ENCODE measurements at regions not wholly inside any gene's neighbourhood (a gene's known extent, or its start where the extent isn't known, plus 50 kb on each side); places are given as distances from the start of the nearest gene placed in this dataset.
"Not testable (repeated sequence)": the region's sequence is repeated elsewhere in the genome, so short reads cannot be mapped to it uniquely, and the experiment has no call there.

DNA sequence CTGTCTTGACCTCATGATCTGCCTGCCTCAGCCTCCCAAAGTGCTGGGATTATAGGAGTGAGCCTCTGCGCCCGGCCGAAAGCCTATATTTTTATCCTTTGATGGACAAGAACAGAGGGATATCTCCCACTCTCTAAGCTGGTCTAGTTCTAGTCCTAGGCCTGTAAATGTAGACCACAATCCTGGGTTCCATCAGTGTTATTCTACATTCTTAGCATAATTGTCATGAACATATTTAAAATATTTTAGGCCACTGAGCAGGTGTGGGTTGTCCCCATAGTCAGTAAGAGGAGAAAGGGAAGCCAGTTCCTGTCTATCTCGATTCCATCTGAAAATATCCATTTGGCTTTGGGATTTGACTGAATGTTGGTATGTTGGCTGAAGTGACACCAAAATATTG lies 118.1 kb downstream of the EBLN2 start:
- DNase-seq (ENCODE audit: low read depth): no peak

DNA sequence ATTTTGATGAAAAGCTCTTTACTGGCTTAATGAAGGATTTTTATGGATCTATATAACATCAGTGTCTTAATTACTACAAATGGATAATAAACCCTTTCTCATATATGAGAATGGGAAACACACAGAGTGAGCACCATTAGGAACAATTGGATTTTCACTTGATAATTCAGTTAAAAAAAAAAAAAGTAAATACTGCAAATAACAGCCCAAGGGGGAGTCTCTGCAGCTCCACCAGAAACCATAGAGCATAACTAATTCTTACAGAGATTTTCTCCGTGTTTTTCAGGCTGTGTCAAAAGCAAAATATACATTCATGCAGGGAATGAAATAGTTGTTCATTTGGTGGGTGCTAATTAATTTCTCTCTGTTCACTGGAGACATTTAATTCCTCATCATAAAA lies 125.3 kb downstream of the EBLN2 start:
- no peak for DNase-seq (ENCODE audit: low read depth)

DNA sequence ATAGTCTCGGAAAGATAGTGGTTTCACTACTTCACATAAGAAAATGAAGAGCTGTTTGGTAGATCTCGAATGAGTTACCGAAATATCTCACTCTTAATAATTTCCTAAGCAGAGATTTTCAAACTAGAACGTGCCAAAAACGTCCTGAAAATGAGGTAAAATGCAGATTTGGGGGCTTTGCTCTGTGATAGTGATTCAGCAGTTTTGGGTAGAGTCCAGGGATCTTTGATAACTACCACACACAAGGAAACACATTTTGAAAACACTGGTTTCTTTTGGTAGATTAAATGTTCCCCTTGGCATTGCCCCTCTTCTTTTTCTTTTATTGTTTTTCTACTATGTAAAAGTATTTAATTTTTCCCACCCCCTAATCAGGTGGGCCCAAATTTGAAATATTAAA lies 125.9 kb downstream of the EBLN2 start:
- no peak for DNase-seq (ENCODE audit: low read depth)

DNA sequence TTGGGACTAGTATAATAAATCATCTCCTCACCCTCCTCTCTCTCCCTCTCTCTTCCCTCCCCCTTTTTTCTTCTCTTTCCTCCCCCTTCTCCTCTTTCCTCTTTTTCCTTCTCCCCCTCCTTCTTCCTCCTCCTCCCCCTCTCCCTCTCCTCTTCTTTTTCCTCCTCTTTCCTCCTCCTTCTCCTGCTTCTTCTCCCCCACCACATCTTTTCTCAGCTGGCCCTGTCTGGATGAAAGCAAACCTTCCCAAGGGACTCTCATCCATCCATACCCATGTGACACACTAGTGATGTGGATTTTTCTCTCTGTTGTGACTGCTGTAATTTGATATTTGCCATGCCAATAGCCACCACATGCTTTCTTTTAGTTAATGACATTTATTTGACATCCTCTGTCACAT lies 127.2 kb downstream of the EBLN2 start:
- DNase-seq (ENCODE audit: low read depth): no peak

DNA sequence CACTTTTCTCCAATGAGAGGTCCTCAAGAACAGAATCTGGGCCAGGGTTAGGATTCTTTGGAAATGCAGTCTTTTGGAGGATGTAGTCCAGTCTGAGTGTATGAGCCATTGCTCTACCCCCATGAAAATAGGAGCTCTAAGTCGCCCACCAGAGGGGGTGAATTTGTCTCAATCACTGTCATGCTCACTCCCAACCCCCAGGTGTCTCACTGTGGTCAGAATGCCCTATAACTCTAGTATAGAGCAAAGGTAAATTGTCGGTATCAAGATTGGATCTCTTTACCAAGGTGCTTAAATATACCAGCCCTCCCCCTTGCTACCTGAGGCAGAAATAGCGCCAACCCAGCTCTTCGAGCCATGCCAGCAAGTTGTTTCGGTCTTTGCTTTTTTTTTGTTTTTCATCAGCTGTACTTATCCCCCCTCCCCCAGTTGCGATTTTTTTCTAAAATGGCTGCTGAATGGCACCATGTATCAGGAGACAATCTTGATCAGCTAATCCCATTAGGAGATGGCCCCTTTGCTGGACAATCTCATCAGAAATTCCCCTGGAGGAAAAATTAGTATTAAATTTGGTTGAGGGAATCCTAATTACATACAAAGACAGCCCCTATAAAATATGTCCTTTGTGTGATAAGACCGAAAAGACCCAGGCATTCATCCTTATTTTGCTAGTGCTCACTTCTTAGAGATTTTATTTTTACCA lies 130.7 kb downstream of the EBLN2 start:
- no peak for DNase-seq (ENCODE audit: low read depth)

DNA sequence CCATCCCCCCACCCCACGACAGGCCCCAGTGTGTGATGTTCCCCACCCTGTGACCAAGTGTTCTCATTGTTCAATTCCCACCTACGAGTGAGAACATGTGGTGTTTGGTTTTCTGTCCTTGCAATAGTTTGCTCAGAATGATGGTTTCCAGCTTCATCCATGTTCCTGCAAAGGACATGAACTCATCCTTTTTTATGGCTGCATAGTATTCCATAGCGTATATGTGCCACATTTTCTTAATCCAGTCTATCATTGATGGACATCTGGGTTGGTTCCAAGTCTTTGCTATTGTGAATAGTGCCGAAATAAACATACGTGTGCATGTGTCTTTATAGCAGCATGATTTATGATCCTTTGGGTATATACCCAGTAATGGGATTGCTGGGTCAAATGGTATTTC lies 132.5 kb downstream of the EBLN2 start:
- not testable (repeated sequence) for DNase-seq (ENCODE audit: low read depth)

DNA sequence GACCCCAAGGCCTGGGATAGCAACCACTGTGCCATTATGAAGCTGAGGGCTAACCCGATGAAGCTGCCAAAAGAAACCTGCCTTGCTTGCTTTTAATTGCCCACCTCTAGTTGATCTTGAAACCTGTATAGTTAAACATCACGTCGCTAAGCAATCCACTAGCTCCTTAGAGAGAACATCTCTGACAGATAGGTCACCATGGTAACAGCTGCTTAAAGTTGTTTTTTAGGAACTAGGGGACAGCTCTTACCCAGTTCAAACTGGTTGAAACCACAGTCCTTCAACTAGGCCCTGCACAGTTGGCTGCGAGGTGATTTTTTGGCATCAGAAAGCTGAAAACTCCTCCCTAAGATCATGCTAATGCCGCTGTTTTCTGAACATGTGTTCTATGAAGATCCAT lies 135.7 kb downstream of the EBLN2 start:
- DNase-seq (ENCODE audit: low read depth): no peak

DNA sequence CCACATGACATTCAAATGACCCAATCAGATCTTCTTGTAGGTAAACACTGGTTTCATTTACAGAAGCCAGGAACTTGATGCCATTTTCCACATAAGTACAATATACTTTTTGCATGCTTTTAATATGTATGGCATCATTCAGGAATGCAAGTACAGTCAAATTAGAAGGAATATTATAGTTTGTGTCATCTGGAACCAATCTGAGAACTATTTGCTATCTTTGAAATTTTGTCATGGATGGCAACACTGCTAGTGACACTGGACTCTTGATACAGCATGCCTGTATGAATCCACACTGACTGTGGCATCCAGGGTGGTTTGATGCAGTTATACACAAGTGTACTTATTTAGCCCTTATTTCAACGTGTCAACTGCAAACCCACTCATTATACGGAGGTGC lies 141.6 kb downstream of the EBLN2 start:
- no peak for DNase-seq (ENCODE audit: low read depth)

DNA sequence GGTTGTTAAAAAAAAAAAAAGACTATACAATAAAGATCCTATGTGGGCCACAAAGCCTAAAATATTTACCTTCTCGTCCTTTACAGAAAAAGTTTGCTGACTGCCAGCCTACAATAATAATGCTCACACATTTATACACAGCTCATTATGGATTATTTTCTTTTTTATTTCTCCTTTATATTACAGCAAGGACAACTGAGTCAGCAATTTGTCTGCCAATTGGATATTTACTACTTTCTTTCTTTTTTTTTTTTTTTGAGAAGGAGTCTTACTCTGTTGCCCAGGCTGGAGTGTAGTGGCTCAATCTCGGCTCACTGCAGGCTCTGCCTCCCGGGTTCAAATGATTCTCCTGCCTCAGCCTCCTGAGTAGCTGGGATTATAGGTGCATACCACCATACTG lies 142.2 kb downstream of the EBLN2 start:
- DNase-seq (ENCODE audit: low read depth): no peak

DNA sequence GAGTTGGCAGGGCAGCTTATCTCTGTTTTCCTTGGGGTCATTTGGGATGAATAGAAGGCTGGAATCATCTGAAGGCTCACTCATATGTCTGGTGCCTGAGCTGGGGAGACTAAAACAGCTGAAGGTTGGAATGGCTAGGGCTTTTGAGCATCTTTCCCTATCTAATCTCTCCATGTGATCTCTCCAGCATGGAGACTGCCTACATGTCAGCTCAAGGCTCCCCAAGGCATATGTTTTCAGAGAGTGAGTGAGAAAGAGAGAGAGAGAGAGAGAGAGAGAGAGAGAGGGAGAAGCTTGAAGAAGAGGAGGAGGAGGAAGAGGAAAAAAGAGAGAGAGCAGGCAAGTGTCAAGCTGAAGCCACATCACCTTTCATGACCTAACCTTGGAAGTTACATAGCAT lies 143.4 kb downstream of the EBLN2 start:
- no peak for DNase-seq (ENCODE audit: low read depth)

DNA sequence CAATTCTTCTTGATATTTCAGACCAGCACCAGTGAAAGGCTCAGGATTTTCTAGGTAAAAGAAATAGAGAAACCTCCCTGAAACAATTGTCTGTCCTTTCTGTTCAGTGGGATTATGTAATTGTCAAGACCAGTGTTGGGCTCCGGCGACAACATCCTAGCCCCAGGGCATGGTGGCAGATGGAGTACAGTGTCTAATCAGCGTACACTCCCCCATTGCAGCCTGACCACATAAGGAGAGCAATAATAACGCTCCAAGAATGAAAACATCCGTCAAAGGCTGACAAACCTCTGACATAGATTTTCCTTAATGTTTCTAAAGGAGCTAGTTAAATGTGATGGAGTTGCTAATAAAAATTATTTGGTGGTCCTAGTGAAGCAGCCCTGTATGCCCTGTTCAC lies 144.6 kb downstream of the EBLN2 start:
- no peak for DNase-seq (ENCODE audit: low read depth)

DNA sequence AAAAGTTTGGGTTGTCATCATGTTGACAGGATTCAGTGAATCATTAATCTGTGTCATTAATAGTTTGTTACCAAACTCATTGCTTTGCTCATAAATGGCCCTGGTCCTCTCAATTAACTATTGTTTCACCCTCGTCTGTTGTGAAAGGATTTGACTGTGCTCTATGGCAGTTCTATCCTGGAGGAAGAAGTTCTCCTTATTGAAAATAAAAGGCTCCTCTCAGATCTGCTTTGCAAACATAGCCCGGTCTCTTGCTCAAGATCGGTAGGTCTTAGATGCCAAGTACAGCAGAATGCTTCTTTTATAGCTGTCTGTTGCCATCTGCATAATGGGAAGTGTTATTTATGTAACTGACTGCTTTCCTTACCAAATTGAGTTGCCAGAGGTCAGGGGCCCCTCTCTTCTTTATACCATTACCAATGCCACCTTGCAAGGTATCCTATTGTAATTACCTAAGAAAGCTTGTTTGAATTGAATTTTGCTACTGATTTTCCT lies 146.5 kb downstream of the EBLN2 start:
- no peak for DNase-seq (ENCODE audit: low read depth)

DNA sequence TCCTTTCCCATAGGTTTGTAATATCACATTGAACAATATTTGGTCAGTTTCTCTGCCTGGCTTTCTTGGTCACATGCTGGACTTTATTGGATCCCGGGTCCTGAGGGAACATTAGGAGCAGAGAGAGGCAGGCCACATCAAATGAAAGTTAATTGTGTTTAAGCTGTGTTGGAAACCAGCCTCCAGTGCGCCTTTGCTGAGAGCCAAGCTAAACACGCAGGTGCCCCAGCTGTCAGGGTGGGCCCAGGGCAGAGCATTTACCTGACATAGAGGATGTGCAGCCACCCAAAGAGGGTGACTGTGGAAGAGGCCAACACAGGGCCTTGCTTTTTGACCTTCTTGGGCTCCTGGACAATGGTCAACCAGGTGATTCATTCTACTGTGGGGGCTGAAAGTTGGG lies 149.3 kb downstream of the EBLN2 start:
- DNase-seq (ENCODE audit: low read depth): no peak

DNA sequence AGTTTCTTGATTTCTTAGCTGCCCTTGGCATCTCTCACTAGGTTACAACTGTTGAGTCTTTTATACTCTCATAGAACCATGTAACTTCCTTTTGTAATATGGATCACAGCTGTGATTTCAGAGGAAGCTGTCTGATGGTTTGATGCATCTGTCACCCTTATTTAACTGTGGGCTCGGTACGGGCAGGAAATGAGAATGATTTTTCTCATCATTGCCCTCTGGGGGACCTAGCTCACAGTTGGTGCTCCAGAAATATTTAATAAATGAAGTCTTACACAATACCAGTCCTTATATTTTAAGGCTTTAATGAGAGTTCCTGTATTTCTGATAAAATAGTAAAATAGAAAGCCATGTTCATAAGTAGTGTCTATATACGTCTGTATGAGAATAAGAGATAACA lies 151.2 kb downstream of the EBLN2 start:
- DNase-seq (ENCODE audit: low read depth): no peak

DNA sequence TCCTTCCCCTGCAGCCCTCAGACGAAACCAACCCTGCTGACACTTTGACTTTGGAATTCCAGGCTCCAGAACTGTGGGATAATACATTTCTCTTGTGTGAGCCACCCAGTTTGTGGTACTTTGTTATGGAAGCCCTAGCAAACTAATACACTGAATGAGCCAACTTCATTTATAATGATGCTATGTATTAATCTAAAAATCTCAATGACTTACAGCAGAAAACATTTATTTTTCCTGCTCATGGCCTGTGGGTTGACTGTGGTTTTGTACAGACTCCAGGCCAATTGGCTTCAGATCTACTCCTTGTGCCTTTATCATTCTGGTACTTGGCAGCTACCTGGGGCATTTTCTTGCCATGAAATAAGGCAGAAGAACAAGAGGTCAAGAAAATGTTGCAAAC lies 152.4 kb downstream of the EBLN2 start:
- peak; percentile 15 for DNase-seq (ENCODE audit: low read depth)

DNA sequence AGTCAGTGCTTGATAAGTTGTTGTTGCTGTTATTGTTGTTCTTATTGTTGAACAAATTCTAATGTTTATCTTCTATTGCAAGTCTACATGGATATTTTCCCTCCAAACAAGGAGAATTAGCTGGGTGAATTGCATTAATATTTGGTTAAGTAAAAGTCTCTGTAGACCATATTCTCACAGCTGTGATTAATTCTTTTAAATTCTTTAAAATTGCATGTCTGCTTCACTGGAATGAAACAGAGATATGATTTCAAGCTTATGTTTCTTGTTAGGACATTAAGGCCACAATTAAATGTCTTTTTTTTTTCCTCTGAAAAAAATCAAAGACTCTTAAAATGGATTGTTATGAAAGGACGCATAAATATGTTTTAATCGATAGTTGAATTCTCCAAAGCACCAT lies 153.4 kb downstream of the EBLN2 start:
- DNase-seq (ENCODE audit: low read depth): no peak

DNA sequence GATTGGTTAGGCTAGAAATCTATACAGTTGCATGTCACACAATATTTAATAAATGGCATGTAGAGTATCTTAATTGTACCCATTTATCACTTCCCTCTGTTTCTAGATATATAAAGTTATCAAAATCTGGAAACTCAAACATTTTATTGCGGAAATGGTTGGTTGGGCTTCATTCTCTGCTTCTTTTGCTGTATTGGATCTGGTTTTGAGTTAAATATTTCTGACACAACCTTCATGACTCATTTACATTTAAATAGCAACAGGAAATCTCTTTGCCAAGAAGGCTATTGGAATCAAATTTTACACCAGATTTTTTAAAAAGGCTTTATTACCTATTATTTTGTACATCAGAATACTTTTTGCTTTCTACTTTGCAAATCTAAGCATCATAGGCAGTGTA lies 153.8 kb downstream of the EBLN2 start:
- peak; percentile 11 for DNase-seq (ENCODE audit: low read depth)

DNA sequence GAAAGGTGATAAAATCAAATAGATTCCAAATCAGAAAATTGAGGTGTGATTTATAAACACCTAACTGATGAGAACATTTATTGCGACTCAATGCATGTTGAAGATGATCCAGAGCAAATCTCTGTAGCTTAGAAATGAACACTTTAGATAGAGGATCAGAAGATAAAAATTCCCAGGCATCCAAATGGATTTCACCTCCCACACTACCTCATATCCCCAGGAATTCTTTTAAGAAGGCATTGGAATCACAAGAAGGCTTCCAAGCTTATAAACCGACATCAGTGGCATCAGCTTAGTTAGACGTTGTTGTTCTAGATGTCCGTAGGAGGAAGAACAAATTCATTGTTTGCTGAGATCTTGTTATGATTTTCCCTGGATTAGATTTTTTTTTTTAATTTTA lies 154.4 kb downstream of the EBLN2 start:
- DNase-seq (ENCODE audit: low read depth): no peak

DNA sequence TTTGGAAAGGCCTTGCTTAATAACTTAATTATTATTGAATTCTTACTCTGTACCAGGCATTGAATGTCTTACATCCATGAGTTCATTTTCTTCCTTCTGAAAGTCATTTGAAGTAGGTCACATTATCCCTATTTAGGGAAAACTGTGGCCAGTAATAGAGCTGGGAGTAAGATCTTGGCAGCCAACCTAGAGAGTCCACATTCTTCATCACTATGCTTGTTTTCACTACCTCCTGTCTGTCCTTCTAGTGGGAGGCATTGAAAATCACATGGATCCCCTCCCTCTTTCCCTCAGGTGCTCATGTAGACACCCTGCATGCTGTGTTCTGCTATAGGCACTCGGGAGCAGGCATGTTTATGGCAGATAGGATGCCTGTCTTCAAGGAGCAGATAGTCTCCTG lies 154.9 kb downstream of the EBLN2 start:
- no peak for DNase-seq (ENCODE audit: low read depth)

DNA sequence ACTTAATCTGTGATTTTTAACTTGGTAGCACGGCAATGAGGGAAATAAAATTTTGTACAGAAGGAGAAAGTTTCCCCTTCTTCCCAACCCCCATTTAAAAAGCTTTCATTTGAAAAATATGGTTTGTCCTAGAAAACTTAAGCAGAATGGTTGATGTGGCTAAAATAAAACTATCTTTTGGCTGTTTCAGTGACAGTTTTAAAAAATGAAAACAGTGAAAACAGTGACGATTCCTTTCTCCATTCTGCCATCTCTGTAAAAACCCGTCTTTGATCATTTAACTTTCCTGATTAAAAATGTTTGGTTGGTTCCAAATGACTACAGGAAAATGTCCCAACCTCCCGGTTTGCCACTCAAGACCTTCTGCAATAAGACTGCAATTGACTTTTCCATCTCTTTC lies 160.7 kb downstream of the EBLN2 start:
- no peak for DNase-seq (ENCODE audit: low read depth)

DNA sequence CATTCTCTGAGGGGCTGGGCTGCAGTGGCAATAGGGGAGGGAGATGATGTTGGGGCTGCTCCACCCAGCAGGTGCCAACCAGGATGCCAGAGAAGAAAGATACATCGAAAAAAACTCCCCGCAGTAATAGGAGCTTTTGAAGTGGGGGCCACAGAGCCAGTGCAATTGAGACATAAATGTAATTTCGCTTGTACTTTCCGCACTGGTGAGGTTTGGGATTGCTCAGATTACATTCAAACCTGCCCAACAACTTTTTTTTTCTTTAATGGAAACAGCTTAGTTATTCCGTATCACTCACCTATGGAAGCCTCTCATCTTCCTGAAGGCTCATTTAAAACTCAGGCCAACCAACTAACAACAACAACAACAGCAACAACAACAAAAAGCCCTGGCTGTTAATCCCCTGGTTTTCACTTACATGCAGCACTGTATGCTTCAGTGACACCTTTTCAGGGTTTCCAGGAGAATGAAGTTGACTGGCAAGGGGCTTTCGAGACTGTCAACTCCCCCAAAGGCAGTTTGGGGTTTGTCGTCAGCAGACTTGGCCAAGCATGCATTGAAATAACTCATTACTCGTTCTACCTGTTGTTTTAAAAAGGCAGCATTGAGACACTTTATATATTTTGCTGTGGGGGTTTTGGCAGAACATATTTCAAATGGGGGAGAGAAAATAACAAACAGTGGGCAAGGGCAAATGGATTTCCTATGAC lies 163.8 kb downstream of the EBLN2 start:
- no peak for DNase-seq (ENCODE audit: low read depth)

DNA sequence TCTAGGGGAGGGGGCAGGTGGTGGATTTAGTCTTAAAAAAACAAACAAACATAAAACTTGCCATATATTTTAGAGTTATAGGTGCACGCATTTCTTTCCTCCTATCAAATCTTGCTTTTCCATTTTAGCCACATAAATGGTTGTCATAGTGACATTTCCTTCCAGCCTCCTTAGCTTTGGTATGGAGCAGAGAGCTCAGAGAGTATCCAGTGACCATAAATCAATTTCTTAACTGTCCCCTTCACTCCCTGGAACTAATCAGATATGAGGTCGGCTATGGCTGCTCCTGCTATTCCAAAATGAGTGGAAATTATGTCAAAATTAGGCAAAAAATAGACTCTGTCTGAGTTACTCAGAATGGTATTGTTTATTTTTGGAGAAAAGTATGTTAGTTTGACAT lies 164.5 kb downstream of the EBLN2 start:
- no peak for DNase-seq (ENCODE audit: low read depth)

DNA sequence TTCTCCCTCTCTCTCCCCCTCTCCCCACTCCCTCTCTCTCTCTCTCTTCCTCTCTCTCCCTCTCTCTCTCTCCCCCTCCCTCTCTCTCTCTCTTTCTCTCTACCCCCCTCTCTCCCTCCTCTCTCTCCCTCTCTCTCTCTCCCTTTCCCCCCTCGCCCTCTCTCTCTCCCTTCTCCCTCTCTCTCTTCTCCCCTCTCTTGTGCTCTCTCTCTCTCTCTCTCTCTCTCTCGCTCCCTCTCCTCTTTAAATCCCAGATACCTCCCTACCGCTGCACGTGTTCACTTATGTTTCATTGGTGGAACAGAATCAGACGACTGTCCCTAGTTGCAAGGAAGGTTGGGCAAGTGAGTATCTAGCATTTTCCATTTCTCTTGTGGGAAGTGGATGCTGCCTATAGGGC lies 166.5 kb downstream of the EBLN2 start:
- DNase-seq (ENCODE audit: low read depth): no peak

DNA sequence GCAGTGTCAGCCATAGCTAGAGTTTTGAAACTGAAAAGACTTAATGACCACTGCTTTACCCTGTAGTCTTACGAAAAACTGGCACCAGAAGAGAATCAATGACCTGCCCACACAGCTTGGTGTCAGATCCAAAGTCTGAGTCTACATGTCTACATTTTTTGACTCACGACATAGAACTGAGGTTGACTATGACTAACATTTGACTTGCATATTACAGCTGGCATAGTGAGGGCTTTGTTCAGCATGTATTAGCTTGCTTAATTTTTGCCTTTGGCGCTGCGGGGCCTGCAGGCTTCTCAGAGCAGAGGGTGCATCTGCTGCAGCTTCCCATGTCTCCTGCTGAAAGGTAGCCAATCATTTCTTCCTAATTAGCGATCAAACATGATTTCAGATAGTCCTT lies 167.0 kb downstream of the EBLN2 start:
- DNase-seq (ENCODE audit: low read depth): no peak
